Epithelial cell of proximal tubule (primary cell): ENCODE measurements at regions not wholly inside any gene's neighbourhood (a gene's known extent, or its start where the extent isn't known, plus 50 kb on each side); places are given as distances from the start of the nearest gene placed in this dataset.

Experiments
- DNase-seq: peaks from one replicate; pipeline ENCODE4 v3.0.0-alpha.2; 2011; ENCODE audit warnings: low read depth
- H3K4me3 ChIP-seq: 2 replicates; pipeline ENCODE4 v1.5.1; 2011; ENCODE audit warnings: low read depth, mild to moderate bottlenecking, low read length
- CTCF ChIP-seq: conservative IDR thresholded peaks from 2 replicates; pipeline ENCODE4 v1.5.1; 2012; ENCODE audit warnings: low read depth, mild to moderate bottlenecking, low read length

- no peak for DNase-seq
- no peak for TF ChIP-seq CTCF
- H3K4me3 ChIP-seq = no peak overlapping the region
Measured at GRCh38 chrX:147174591-147174990, 360.0 kb upstream of the CXorf51A start.

DNA sequence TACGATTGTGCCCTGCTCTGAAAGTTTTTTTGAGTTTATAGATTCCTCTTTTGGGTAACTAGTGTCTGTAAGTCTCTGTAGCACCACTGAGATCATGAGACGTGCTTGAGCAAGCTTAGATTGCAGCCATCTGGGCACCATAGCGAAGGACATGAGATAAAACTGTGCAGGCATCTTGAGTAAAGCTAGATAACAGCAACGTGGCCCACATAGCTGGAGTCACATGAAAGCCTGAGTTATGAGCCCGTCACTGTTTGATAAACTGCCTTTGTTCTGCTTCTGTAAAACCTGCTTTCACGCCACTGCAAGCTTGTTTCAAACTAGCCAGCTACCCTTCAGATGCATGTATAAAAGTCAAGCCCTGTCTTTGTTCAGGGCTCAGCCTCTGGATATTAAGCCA is 359.1 kb upstream of the CXorf51A start:
- no peak for DNase-seq

DNA sequence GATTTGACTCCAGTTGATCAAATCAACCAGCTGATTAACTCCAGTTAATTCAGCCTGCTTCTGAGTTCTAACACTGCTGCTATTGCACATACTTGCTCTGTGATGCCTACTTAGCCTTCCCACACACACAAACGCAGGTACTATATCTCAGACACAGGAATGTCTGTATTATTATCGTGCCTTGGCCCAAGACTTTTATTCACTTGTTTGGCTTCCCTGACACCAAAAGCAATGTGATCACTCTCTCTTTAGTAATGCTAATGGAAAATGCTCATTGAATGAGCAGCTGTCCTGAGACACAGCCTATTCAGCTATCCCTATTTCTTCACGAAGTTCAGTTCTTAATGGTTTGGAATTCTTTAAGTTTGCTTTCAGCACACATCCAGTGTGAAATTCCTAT is 356.4 kb upstream of the CXorf51A start:
- no peak for DNase-seq
- no peak overlapping the region for H3K4me3 ChIP-seq
- no peak for TF ChIP-seq CTCF

More for the DNA sequence above, 359.1 kb upstream of the CXorf51A start:
- H3K4me3 ChIP-seq = no peak overlapping the region
- no peak for TF ChIP-seq CTCF
